ENCODE measurements at regions not wholly inside any gene's neighbourhood (a gene's known extent, or its start where the extent isn't known, plus 50 kb on each side); places are given as distances from the start of the nearest gene placed in this dataset.

- TF ChIP-seq CTCF (IDR thresholded peaks at IDR 0.05; ENCODE audit: insufficient read depth, low read depth, low read length), result no peak
- no peak for TF ChIP-seq EZH2 (IDR thresholded peaks at IDR 0.05; ENCODE audit: insufficient read depth, low read length)
Measured at GRCh38 chr5:57551251-57551650, 68.6 kb upstream of the ACTBL2 start.
